ENCODE measurements at regions not wholly inside any gene's neighbourhood (a gene's known extent, or its start where the extent isn't known, plus 50 kb on each side); places are given as distances from the start of the nearest gene placed in this dataset.

- intact Hi-C loops (cut with DNase I), result no loop called here
- Histone ChIP-seq H3K27ac (no peak overlapping the region), H3K4me3 (no peak overlapping the region), H3K27me3 (no peaks in the 10 kb centered on the region), H3K9me3 (no peaks in the 10 kb centered on the region), H3K36me3 (no peaks in the 10 kb centered on the region), H3K4me1 (no peaks in the 10 kb centered on the region)
- TF ChIP-seq CTCF (IDR thresholded peaks at IDR 0.05), result no peak
- ATAC-seq (no peak), DNase-seq (peak in 2 of 4 donors; percentile 11 to 44)
Observed at GRCh38 chr3:102614585-102614984, 179.8 kb downstream of the ZPLD1 start.

GRCh38 chr3:102617381-102617780, 182.6 kb downstream of the ZPLD1 start:
- Histone ChIP-seq H3K4me3 (no peak overlapping the region), H3K27ac (no peak overlapping the region), H3K9me3 (no peaks in the 10 kb centered on the region), H3K36me3 (no peaks in the 10 kb centered on the region), H3K27me3 (no peaks in the 10 kb centered on the region), H3K4me1 (no peaks in the 10 kb centered on the region)
- ATAC-seq (no peak), DNase-seq (no peak)
- no peak for TF ChIP-seq CTCF (IDR thresholded peaks at IDR 0.05)
- intact Hi-C loops (cut with DNase I), result no loop called here

GRCh38 chr3:102619361-102619760, 184.5 kb downstream of the ZPLD1 start:
- ATAC-seq (no peak), DNase-seq (no peak)
- Histone ChIP-seq H3K27me3 (no peaks in the 10 kb centered on the region), H3K4me1 (no peaks in the 10 kb centered on the region), H3K9me3 (no peaks in the 10 kb centered on the region), H3K36me3 (no peaks in the 10 kb centered on the region), H3K4me3 (no peak overlapping the region), H3K27ac (no peak overlapping the region)
- intact Hi-C loops (cut with DNase I), result no loop called here
- TF ChIP-seq CTCF (IDR thresholded peaks at IDR 0.05), result no peak

GRCh38 chr3:102629943-102630342, 195.1 kb downstream of the ZPLD1 start:
- ATAC-seq, result no peak
- DNase-seq, result no peak
- TF ChIP-seq CTCF (IDR thresholded peaks at IDR 0.05), result no peak
- Histone ChIP-seq H3K4me1 (no peaks in the 10 kb centered on the region), H3K4me3 (no peak overlapping the region), H3K36me3 (no peaks in the 10 kb centered on the region), H3K27me3 (no peaks in the 10 kb centered on the region), H3K9me3 (peaks cover 0 to 10% of the 10 kb centered on the region in 2 donors), H3K27ac (no peak overlapping the region)
- intact Hi-C loops (cut with DNase I), result no loop called here

- ATAC-seq (no peak), DNase-seq (no peak)
- TF ChIP-seq CTCF (IDR thresholded peaks at IDR 0.05), result no peak
Observed at GRCh38 chr3:102630531-102630930, 195.7 kb downstream of the ZPLD1 start.

More at GRCh38 chr3:102630531-102630930, 195.7 kb downstream of the ZPLD1 start:
- intact Hi-C loops (cut with DNase I), result no loop called here
- no peaks in the 10 kb centered on the region for H3K27me3 ChIP-seq
- no peaks in the 10 kb centered on the region for H3K36me3 ChIP-seq
- H3K4me3 ChIP-seq, result no peak overlapping the region
- no peak overlapping the region for H3K27ac ChIP-seq
- H3K4me1 ChIP-seq, result no peaks in the 10 kb centered on the region
- peaks cover 0 to 10% of the 10 kb centered on the region in 2 donors for H3K9me3 ChIP-seq

Data from left lung (tissue), 4 donors.